GM12878 (cell line): ENCODE measurements at regions not wholly inside any gene's neighbourhood (a gene's known extent, or its start where the extent isn't known, plus 50 kb on each side); places are given as distances from the start of the nearest gene placed in this dataset.

Source experiments
- ATAC-seq: fragments of 200-7000 bp; cut with Tn5 transposase; 3 replicates; pipeline ENCODE4 v1.9.1; 2020; ENCODE audit warnings: mild to moderate bottlenecking, moderate library complexity
- BruUV-seq: library from RNA; stranded (reverse); fragments of 400-500 nt; replicated peaks from 2 replicates; lab custom pipeline; 2021; lab: Mats Ljungman, UMichigan
- CTCF ChIA-PET: fragments of 300-600 bp; sonication (Branson Sonifier 250); formaldehyde crosslinking; extraction: SDS; loops from one replicate; lab custom pipeline; 2021; ENCODE audit warnings: inconsistent platforms; lab: Yijun Ruan, JAX
- POLR2A ChIA-PET: fragments of 350-600 bp; formaldehyde crosslinking; extraction: SDS; loops from one replicate; lab custom pipeline; 2021; ENCODE audit warnings: inconsistent platforms; lab: Charles Lee
- RAD21 ChIA-PET: fragments of 300-600 bp; sonication (Branson Sonifier 250); formaldehyde crosslinking; loops from one replicate; lab custom pipeline; 2023; ENCODE audit warnings: antibody characterized with exemption; ENCODE audit not compliant: unreplicated experiment; lab: Charles Lee
- SMC1A ChIA-PET: fragments of 300-600 bp; sonication (Branson Sonifier 250); formaldehyde crosslinking; loops from one replicate; lab custom pipeline; 2023; ENCODE audit not compliant: unreplicated experiment, uncharacterized antibody; lab: Charles Lee
- DNase-seq: peaks from one replicate; pipeline ENCODE4 v3.0.0-alpha.2; 2011; ENCODE audit warnings: low read depth, low spot score
- FAIRE-seq: peaks from 3 replicates; lab custom pipeline; 2011; peaks lifted over from hg19 to GRCh38; lab: Jason Lieb, UNC
- H2AFZ ChIP-seq: 2 replicates; pipeline ENCODE4 v1.6.0; 2011; ENCODE audit warnings: low read depth, low read length, control low read depth; ENCODE audit not compliant: control insufficient read depth
- H3K27ac ChIP-seq: 2 replicates; pipeline ENCODE4 v1.5.1; 2011; ENCODE audit warnings: control low read depth; ENCODE audit not compliant: control insufficient read depth, insufficient read depth
- H3K27me3 ChIP-seq, 2 experiments: replicated peaks in 1 of 2; 2 replicates each; pipeline versions ENCODE4 v1.6.0 to v1.6.1; 2011; ENCODE audit warnings: low read length in 1 of 2; ENCODE audit not compliant: control insufficient read depth in 2 of 2, insufficient read depth in 2 of 2
- H3K36me3 ChIP-seq, 2 experiments: 2 replicates each; pipeline ENCODE4 v1.5.1; 2011; ENCODE audit warnings: low read length in 1 of 2; ENCODE audit not compliant: control insufficient read depth in 2 of 2, insufficient read depth in 2 of 2
- H3K4me1 ChIP-seq: 2 replicates; pipeline ENCODE4 v1.6.1; 2011; ENCODE audit warnings: mild to moderate bottlenecking, low read length, moderate library complexity, mixed read lengths; ENCODE audit not compliant: control insufficient read depth, insufficient read depth
- H3K4me2 ChIP-seq: 2 replicates; pipeline ENCODE4 v1.6.0; 2011; ENCODE audit warnings: control low read depth; ENCODE audit not compliant: control insufficient read depth, insufficient read depth
- H3K4me3 ChIP-seq: fragments of 200-600 bp; sonication (generic); 2 replicates; pipeline ENCODE4 v1.5.1; 2016
- H3K79me2 ChIP-seq: 2 replicates; pipeline ENCODE4 v1.6.0; 2011; ENCODE audit warnings: low read length; ENCODE audit not compliant: control insufficient read depth, insufficient read depth
- H3K9ac ChIP-seq: 2 replicates; pipeline ENCODE4 v1.8.0; 2011; ENCODE audit warnings: low read length, control low read depth, mixed read lengths; ENCODE audit not compliant: control insufficient read depth, insufficient read depth
- H3K9me3 ChIP-seq: replicated peaks from 3 replicates; pipeline ENCODE4 v1.5.1; 2011; ENCODE audit warnings: mild to moderate bottlenecking, low read length; ENCODE audit not compliant: control insufficient read depth, insufficient read depth
- H4K20me1 ChIP-seq: 2 replicates; pipeline ENCODE4 v1.6.0; 2011; ENCODE audit not compliant: control insufficient read depth, insufficient read depth
- BHLHE40 ChIP-seq, 2 experiments: fragments of 450-650 bp in 1 of 2; IDR thresholded peaks; 2 replicates each; pipeline ENCODE4 v1.6.1; 2011 to 2017; ENCODE audit warnings: low read depth in 2 of 2, borderline replicate concordance in 1 of 2, improper control_type of control experiment in 1 of 2, low read length in 1 of 2, mild to moderate bottlenecking in 1 of 2
- CHD2 ChIP-seq: IDR thresholded peaks from 2 replicates; pipeline ENCODE4 v1.6.1; 2011; ENCODE audit warnings: low read depth, low read length, improper control_type of control experiment, borderline replicate concordance
- EGR1 ChIP-seq, 2 experiments: IDR thresholded peaks; 1 replicate in 1 of 2; 2 replicates in 1 of 2; pipeline ENCODE4 v1.6.1; 2011 to 2012; ENCODE audit warnings: low read depth in 2 of 2, low read length in 2 of 2, borderline replicate concordance in 1 of 2, mild to moderate bottlenecking in 1 of 2, moderate library complexity in 1 of 2
- ETV6 ChIP-seq, 2 experiments: fragments of 450-650 bp in 1 of 2; IDR thresholded peaks in 1 of 2; conservative IDR thresholded peaks in 1 of 2; 2 replicates each; pipeline ENCODE4 v1.6.1; 2014; ENCODE audit warnings: antibody characterized with exemption in 1 of 2, borderline replicate concordance in 1 of 2, low read depth in 1 of 2, mild to moderate bottlenecking in 1 of 2, moderate library complexity in 1 of 2
- KAT2A ChIP-seq: conservative IDR thresholded peaks from 2 replicates; pipeline ENCODE4 v1.6.1; 2011; ENCODE audit warnings: low read depth, low read length; ENCODE audit not compliant: control insufficient read depth
- MTA2 ChIP-seq: fragments of 450-650 bp; IDR thresholded peaks from 2 replicates; pipeline ENCODE4 v1.6.1; 2016; ENCODE audit warnings: low read depth, mild to moderate bottlenecking, moderate library complexity
- NBN ChIP-seq: fragments of 450-650 bp; IDR thresholded peaks from 2 replicates; pipeline ENCODE4 v1.6.1; 2016
- SMC3 ChIP-seq: IDR thresholded peaks from 2 replicates; pipeline ENCODE4 v1.6.1; 2011; ENCODE audit warnings: low read length, improper control_type of control experiment, borderline replicate concordance
- WGBS: methylation state at CpG from one replicate; pipeline ENCODE4 v1.1.6; 2016; ENCODE audit warnings: low lambda C conversion rate; ENCODE audit not compliant: insufficient replicate concordance, insufficient coverage; ENCODE audit errors: missing lambda C conversion rate; 5-methylcytosine and 5-hydroxymethylcytosine counted together
- in situ Hi-C: fragments of 300-500 bp; cut with MboI; formaldehyde crosslinking; loops from 9 replicates; pipeline ENCODE4 v1.14.3; 2018; ENCODE audit warnings: mixed read lengths
- intact Hi-C: fragments of 100-400 bp; cut with micrococcal nuclease; formaldehyde crosslinking; loops from one replicate; pipeline ENCODE4 v1.14.2; 2022; ENCODE audit not compliant: unreplicated experiment

- BruUV-seq = no TSS peak
- H3K36me3 ChIP-seq = no peaks in the 10 kb centered on the region
- ChIA-PET POLR2A (no interaction called here), SMC1A (interaction anchor here (0.7 to 1.5 kb wide), 4 partner anchors 16 to 98 kb away, joined by 3 to 5 read pairs (median 4); no protein-coding TSS in a partner anchor), RAD21 (interaction anchor here (1.0 kb wide), 1 partner anchor 10 kb away, joined by 3 read pairs; no protein-coding TSS in a partner anchor), CTCF (interaction anchor here (0.7 to 1.3 kb wide), 2 partner anchors 9 to 670 kb away, joined by 3 to 4 read pairs; no protein-coding TSS in a partner anchor)
- intact Hi-C loops (no loop called here), in situ Hi-C loops (no loop called here)
- TF ChIP-seq SMC3 (no peak), ETV6 (conservative IDR thresholded peaks at IDR 0.05 in 1 of 2, IDR thresholded peaks at IDR 0.05 in 1 of 2; ENCODE audit: borderline replicate concordance in 1 of 2, low read depth in 1 of 2) (no peak)
- no peak overlapping the region for H2AFZ ChIP-seq
- no peaks in the 10 kb centered on the region for H3K27me3 ChIP-seq
- WGBS = 26% methylated on average over 4 of the region's 4 CpGs
- FAIRE-seq (no peak), ATAC-seq (no peak), DNase-seq (no peak)
- H3K79me2 ChIP-seq = no peaks in the 10 kb centered on the region
- H3K9ac ChIP-seq = no peak overlapping the region
- H3K27ac ChIP-seq = no peak overlapping the region
- H3K4me3 ChIP-seq = no peak overlapping the region
- H4K20me1 ChIP-seq = no peaks in the 10 kb centered on the region
- no peaks in the 10 kb centered on the region for H3K4me1 ChIP-seq
- no peaks in the 10 kb centered on the region for H3K9me3 ChIP-seq
- no peak overlapping the region for H3K4me2 ChIP-seq
These were observed 473.6 kb upstream of the SLC10A2 start for GRCh38 chr13:103539721-103540381.

- WGBS = 7% methylated on average over 3 of the region's 3 CpGs
- Histone ChIP-seq H2AFZ (no peak overlapping the region), H3K4me2 (no peak overlapping the region), H4K20me1 (no peaks in the 10 kb centered on the region), H3K9ac (no peak overlapping the region), H3K4me3 (no peak overlapping the region), H3K79me2 (no peaks in the 10 kb centered on the region), H3K27ac (no peak overlapping the region), H3K36me3 (no peaks in the 10 kb centered on the region), H3K27me3 (no peaks in the 10 kb centered on the region), H3K9me3 (no peaks in the 10 kb centered on the region), H3K4me1 (no peaks in the 10 kb centered on the region)
- intact Hi-C loops = no loop called here
- RAD21 ChIA-PET = interaction anchor here (1.2 kb wide), 1 partner anchor 20 kb away, joined by 5 read pairs; no protein-coding TSS in a partner anchor
- in situ Hi-C loops = no loop called here
- FAIRE-seq (no peak), ATAC-seq (peak; percentile 96), DNase-seq (no peak)
- BruUV-seq = no TSS peak
- TF ChIP-seq CHD2 (no peak), MTA2 (peak; percentile 41; the same call in 1 of the 2 replicates), BHLHE40 (IDR thresholded peaks at IDR 0.05; ENCODE audit: borderline replicate concordance in 1 of 2, low read depth in 2 of 2, low read length in 1 of 2) (peak in 1 of 2 experiments; percentile 50; a peak in 1 of 4 replicates), KAT2A (no peak), EGR1 (IDR thresholded peaks at IDR 0.05; ENCODE audit: borderline replicate concordance in 1 of 2, low read depth in 2 of 2, low read length in 2 of 2) (no peak), NBN (0 out of 2 replicates have a peak, but pooled peaks have one; percentile 20)
- CTCF ChIA-PET = no interaction called here
- SMC1A ChIA-PET = interaction anchor here (1.3 to 1.5 kb wide), 2 partner anchors 29 to 262 kb away, joined by 3 to 5 read pairs; no protein-coding TSS in a partner anchor
- POLR2A ChIA-PET = no interaction called here
These were observed 473.0 kb upstream of the SLC10A2 start for GRCh38 chr13:103539265-103539664.
